Omental fat pad (tissue), 3 donors: ENCODE measurements at regions not wholly inside any gene's neighbourhood (a gene's known extent, or its start where the extent isn't known, plus 50 kb on each side); places are given as distances from the start of the nearest gene placed in this dataset.

Source experiments
- ATAC-seq: fragments of 150-250 bp; one replicate; pipeline ENCODE4 v1.9.1; 2016; ENCODE audit warnings: mild to moderate bottlenecking, moderate library complexity; ENCODE audit not compliant: low FRiP score
- DNase-seq: peaks from one replicate; pipeline ENCODE4 v3.0.0-alpha.2; 2019; ENCODE audit warnings: low spot score
- CTCF ChIP-seq, 3 donors: fragments of 450-650 bp; IDR thresholded peaks; one replicate each; pipeline ENCODE4 v1.5.1; 2016 to 2017; ENCODE audit warnings: antibody characterized with exemption in 3 of 3, mild to moderate bottlenecking in 3 of 3, moderate library complexity in 2 of 3

- ATAC-seq: no peak
- no peak for TF ChIP-seq CTCF (IDR thresholded peaks at IDR 0.05)
These were observed 119.4 kb upstream of the UBE2E2 start for GRCh38 chr3:23083701-23084100.

GRCh38 chr3:23084367-23084766, 118.8 kb upstream of the UBE2E2 start:
- ATAC-seq (no peak), DNase-seq (no peak)
- no peak for TF ChIP-seq CTCF (IDR thresholded peaks at IDR 0.05)

More at GRCh38 chr3:23083701-23084100, 119.4 kb upstream of the UBE2E2 start:
- DNase-seq: no peak

- no peak for ATAC-seq
- no peak for DNase-seq
- no peak for TF ChIP-seq CTCF (IDR thresholded peaks at IDR 0.05)
These were observed 117.9 kb upstream of the UBE2E2 start for GRCh38 chr3:23085261-23085660.

GRCh38 chr3:23086331-23086730, 116.8 kb upstream of the UBE2E2 start:
- ATAC-seq (no peak), DNase-seq (no peak)
- TF ChIP-seq CTCF (IDR thresholded peaks at IDR 0.05): no peak

- no peak for TF ChIP-seq CTCF (IDR thresholded peaks at IDR 0.05)
- DNase-seq: no peak
- ATAC-seq: no peak
These were observed 116.3 kb upstream of the UBE2E2 start for GRCh38 chr3:23086831-23087230.

GRCh38 chr3:23094412-23094811, 108.7 kb upstream of the UBE2E2 start:
- DNase-seq (no peak), ATAC-seq (no peak)
- no peak for TF ChIP-seq CTCF (IDR thresholded peaks at IDR 0.05)

GRCh38 chr3:23094890-23095462, 108.2 kb upstream of the UBE2E2 start:
- no peak for ATAC-seq
- no peak for DNase-seq
- no peak for TF ChIP-seq CTCF (IDR thresholded peaks at IDR 0.05)
